Neural crest cell (in vitro differentiated cells): ENCODE measurements at regions not wholly inside any gene's neighbourhood (a gene's known extent, or its start where the extent isn't known, plus 50 kb on each side); places are given as distances from the start of the nearest gene placed in this dataset.

ENCODE experiments used
- DNase-seq: peaks from one replicate; pipeline ENCODE4 v3.0.0; 2021; ENCODE audit warnings: low read depth, mixed read lengths, low spot score
- H3K27ac Mint-ChIP-seq: one replicate; pipeline ENCODE4 v1.8.0; 2021; ENCODE audit warnings: mild to moderate bottlenecking, mixed read lengths; ENCODE audit not compliant: unreplicated experiment
- H3K27me3 Mint-ChIP-seq: 2 replicates; pipeline ENCODE4 v1.8.0; 2021; ENCODE audit warnings: low read depth, mild to moderate bottlenecking, mixed read lengths
- H3K36me3 Mint-ChIP-seq: 2 replicates; pipeline ENCODE4 v1.8.0; 2021; ENCODE audit warnings: low read depth, mild to moderate bottlenecking, mixed read lengths
- H3K4me1 Mint-ChIP-seq: 2 replicates; pipeline ENCODE4 v1.8.0; 2021; ENCODE audit warnings: mixed read lengths
- H3K4me3 Mint-ChIP-seq: one replicate; pipeline ENCODE4 v1.8.0; 2021; ENCODE audit warnings: mild to moderate bottlenecking, mixed read lengths
- H3K9me3 Mint-ChIP-seq: 2 replicates; pipeline ENCODE4 v1.8.0; 2021; ENCODE audit warnings: mixed read lengths
- CTCF ChIP-seq: fragments of 200-600 bp; sonication (generic); conservative IDR thresholded peaks from 2 replicates; pipeline ENCODE4 v1.5.0; 2021; ENCODE audit warnings: antibody characterized with exemption, mild to moderate bottlenecking

GRCh38 chr2:41990245-41990644 is 57.6 kb upstream of the PKDCC start:
- no peak for DNase-seq
- H3K9me3 Mint-ChIP-seq, result peaks cover 11% of the 10 kb centered on the region
- H3K36me3 Mint-ChIP-seq, result peaks cover 4% of the 10 kb centered on the region
- peaks cover 47% of the 10 kb centered on the region for H3K4me1 Mint-ChIP-seq
- H3K27me3 Mint-ChIP-seq, result no peaks in the 10 kb centered on the region
- H3K27ac Mint-ChIP-seq, result peak overlapping the region; percentile 82
- no peak for TF ChIP-seq CTCF
- H3K4me3 Mint-ChIP-seq, result peak overlapping the region; percentile 33

GRCh38 chr2:41990688-41991087 is 57.1 kb upstream of the PKDCC start:
- Mint-ChIP-seq H3K36me3 (peaks cover 4% of the 10 kb centered on the region), H3K4me3 (peak overlapping the region; percentile 1), H3K9me3 (peaks cover 8% of the 10 kb centered on the region), H3K27me3 (no peaks in the 10 kb centered on the region), H3K27ac (peak overlapping the region; percentile 82), H3K4me1 (peaks cover 47% of the 10 kb centered on the region)
- DNase-seq, result no peak
- no peak for TF ChIP-seq CTCF

GRCh38 chr2:41992056-41992642 is 55.7 kb upstream of the PKDCC start:
- H3K36me3 Mint-ChIP-seq, result peaks cover 4% of the 10 kb centered on the region
- peaks cover 54% of the 10 kb centered on the region for H3K4me1 Mint-ChIP-seq
- H3K27ac Mint-ChIP-seq, result peak overlapping the region; percentile 89
- no peak for TF ChIP-seq CTCF
- no peak overlapping the region for H3K4me3 Mint-ChIP-seq
- no peak for DNase-seq
- no peaks in the 10 kb centered on the region for H3K27me3 Mint-ChIP-seq
- peaks cover 8% of the 10 kb centered on the region for H3K9me3 Mint-ChIP-seq

- Mint-ChIP-seq H3K4me1 (peaks cover 55% of the 10 kb centered on the region), H3K27ac (peak overlapping the region; percentile 89), H3K9me3 (peaks cover 8% of the 10 kb centered on the region), H3K27me3 (no peaks in the 10 kb centered on the region), H3K4me3 (peak overlapping the region; percentile 9), H3K36me3 (peaks cover 4% of the 10 kb centered on the region)
- DNase-seq, result no peak
- no peak for TF ChIP-seq CTCF
Observed at GRCh38 chr2:41992671-41993434, 55.0 kb upstream of the PKDCC start.

GRCh38 chr2:41993435-41993925 is 54.3 kb upstream of the PKDCC start:
- Mint-ChIP-seq H3K4me1 (peaks cover 60% of the 10 kb centered on the region), H3K27me3 (no peaks in the 10 kb centered on the region), H3K27ac (no peak overlapping the region), H3K36me3 (peaks cover 4% of the 10 kb centered on the region), H3K4me3 (no peak overlapping the region), H3K9me3 (peaks cover 8% of the 10 kb centered on the region)
- TF ChIP-seq CTCF, result no peak
- no peak for DNase-seq
